SK-N-SH (cell line): ENCODE measurements at regions not wholly inside any gene's neighbourhood (a gene's known extent, or its start where the extent isn't known, plus 50 kb on each side); places are given as distances from the start of the nearest gene placed in this dataset.

Source experiments
- CTCF ChIA-PET: fragments of 300-600, 350-600 bp; formaldehyde crosslinking; extraction: SDS; loops from one replicate; lab custom pipeline; 2021; lab: Yijun Ruan, JAX
- POLR2A ChIA-PET: fragments of 350-600 bp; sonication (Branson Sonifier 250); formaldehyde crosslinking; extraction: SDS; loops from one replicate; lab custom pipeline; 2020; ENCODE audit warnings: antibody characterized with exemption, inconsistent platforms; lab: Yijun Ruan, JAX
- DNase-seq: peaks from one replicate; pipeline ENCODE4 v3.0.0; 2012
- H2AFZ ChIP-seq: fragments of 200-600 bp; sonication (generic); 2 replicates; pipeline ENCODE4 v1.8.1; 2016; ENCODE audit warnings: antibody characterized with exemption, mild to moderate bottlenecking, low read depth
- H3F3A ChIP-seq: fragments of 200-600 bp; sonication (generic); replicated peaks from 2 replicates; pipeline ENCODE3; 2016; ENCODE audit warnings: antibody characterized with exemption, mild to moderate bottlenecking; ENCODE audit not compliant: insufficient read depth
- H3K27ac ChIP-seq, 2 experiments: fragments of 200-500 bp in 1 of 2; fragments of 200-600 bp in 1 of 2; sonication (Bioruptor generic) in 1 of 2; sonication (generic), shearing (Covaris generic) in 1 of 2; 2 replicates each; pipeline versions ENCODE4 v1.5.1 to v1.6.1; 2014 to 2016; ENCODE audit warnings: low read depth in 2 of 2, inconsistent platforms in 1 of 2, low read length in 1 of 2, mild to moderate bottlenecking in 1 of 2, mixed read lengths in 1 of 2
- H3K27me3 ChIP-seq: fragments of 200-600 bp; sonication (generic), shearing (Covaris generic); 2 replicates; pipeline ENCODE4 v1.6.1; 2016; ENCODE audit warnings: mixed run types; ENCODE audit not compliant: insufficient read depth
- H3K36me3 ChIP-seq, 2 experiments: fragments of 200-500 bp in 1 of 2; fragments of 200-600 bp in 1 of 2; sonication (Bioruptor generic) in 1 of 2; sonication (generic) in 1 of 2; replicated peaks in 1 of 2; 2 replicates each; pipeline versions ENCODE3 to v1.5.1; 2014 to 2016; ENCODE audit warnings: low read length in 1 of 2, mild to moderate bottlenecking in 1 of 2; ENCODE audit not compliant: insufficient read depth in 2 of 2, control insufficient read depth in 1 of 2
- H3K4me1 ChIP-seq, 2 experiments: fragments of 200-500 bp in 1 of 2; fragments of 200-600 bp in 1 of 2; sonication (Bioruptor generic) in 1 of 2; sonication (generic), shearing (Covaris generic) in 1 of 2; 2 replicates each; pipeline versions ENCODE4 v1.5.1 to v1.6.1; 2014 to 2016; ENCODE audit warnings: low read depth in 1 of 2, low read length in 1 of 2, mixed run types in 1 of 2; ENCODE audit not compliant: insufficient read depth in 2 of 2, control insufficient read depth in 1 of 2
- H3K4me2 ChIP-seq: fragments of 200-600 bp; sonication (generic), shearing (Covaris generic); 2 replicates; pipeline ENCODE4 v1.6.1; 2017; ENCODE audit warnings: mixed run types
- H3K4me3 ChIP-seq, 2 experiments: fragments of 200-500 bp in 1 of 2; fragments of 200-600 bp in 1 of 2; sonication (Bioruptor generic) in 1 of 2; sonication (generic), shearing (Covaris generic) in 1 of 2; 2 replicates each; pipeline versions ENCODE4 v1.5.1 to v1.8.1; 2014 to 2016; ENCODE audit warnings: low read depth in 2 of 2, inconsistent platforms in 1 of 2, low read length in 1 of 2, mild to moderate bottlenecking in 1 of 2, mixed read lengths in 1 of 2, moderate library complexity in 1 of 2
- H3K79me2 ChIP-seq: fragments of 200-600 bp; sonication (generic); 2 replicates; pipeline ENCODE4 v1.8.1; 2017; ENCODE audit warnings: mild to moderate bottlenecking; ENCODE audit not compliant: insufficient read depth
- H3K9ac ChIP-seq: fragments of 200-600 bp; sonication (generic); 2 replicates; pipeline ENCODE4 v1.6.1; 2017; ENCODE audit warnings: mixed run types
- H3K9me2 ChIP-seq: fragments of 200-600 bp; sonication (generic); 2 replicates; pipeline ENCODE4 v1.6.1; 2017; ENCODE audit warnings: mixed run types
- H3K9me3 ChIP-seq: fragments of 200-600 bp; sonication (generic); 2 replicates; pipeline ENCODE4 v1.6.1; 2017; ENCODE audit warnings: mixed run types, mild to moderate bottlenecking, moderate library complexity
- H4K20me1 ChIP-seq: fragments of 200-600 bp; sonication (generic); 2 replicates; pipeline ENCODE4 v1.6.1; 2017; ENCODE audit warnings: mild to moderate bottlenecking, mixed run types; ENCODE audit not compliant: insufficient read depth
- CHD2 ChIP-seq: fragments of 150-350 bp; IDR thresholded peaks from 2 replicates; pipeline ENCODE4 v1.6.1; 2018; ENCODE audit warnings: low read length; ENCODE audit not compliant: partially characterized antibody
- ELF1 ChIP-seq: IDR thresholded peaks from 2 replicates; pipeline ENCODE4 v1.4.0; 2012
- FOSL2 ChIP-seq: IDR thresholded peaks from 2 replicates; pipeline ENCODE4 v1.4.0; 2012; ENCODE audit warnings: low read depth, mild to moderate bottlenecking, moderate library complexity, borderline replicate concordance
- FOXJ3 ChIP-seq: sonication (generic); formaldehyde crosslinking; IDR thresholded peaks from 2 replicates; pipeline ENCODE4 v1.5.1; 2020; ENCODE audit warnings: mild to moderate bottlenecking, missing genetic modification reagents
- FOXM1 ChIP-seq: IDR thresholded peaks from 2 replicates; pipeline ENCODE4 v1.4.0; 2012; ENCODE audit warnings: low read depth, mild to moderate bottlenecking
- GABPA ChIP-seq: IDR thresholded peaks from 2 replicates; pipeline ENCODE4 v1.4.0; 2012; ENCODE audit warnings: low read depth, mild to moderate bottlenecking
- JUND ChIP-seq: IDR thresholded peaks from 2 replicates; pipeline ENCODE4 v1.4.0; 2012
- MEF2A ChIP-seq: IDR thresholded peaks from 2 replicates; pipeline ENCODE4 v1.4.0; 2012; ENCODE audit warnings: low read depth, borderline replicate concordance
- MXI1 ChIP-seq: IDR thresholded peaks from 2 replicates; pipeline ENCODE4 v1.6.1; 2012; ENCODE audit warnings: mild to moderate bottlenecking, low read depth, low read length, improper control_type of control experiment
- NFIC ChIP-seq: IDR thresholded peaks from 2 replicates; pipeline ENCODE4 v1.4.0; 2012; ENCODE audit warnings: borderline replicate concordance
- NRF1 ChIP-seq: IDR thresholded peaks from 2 replicates; pipeline ENCODE4 v1.6.1; 2012; ENCODE audit warnings: low read depth, mild to moderate bottlenecking, low read length
- POLR2AphosphoS5 ChIP-seq: IDR thresholded peaks from 2 replicates; pipeline ENCODE4 v1.6.1; 2012; ENCODE audit warnings: low read depth, low read length
- RAD21 ChIP-seq: IDR thresholded peaks from 2 replicates; pipeline ENCODE4 v1.6.1; 2012; ENCODE audit warnings: mild to moderate bottlenecking, low read length
- RXRA ChIP-seq: IDR thresholded peaks from 2 replicates; pipeline ENCODE4 v1.4.0; 2012; ENCODE audit warnings: low read depth, mild to moderate bottlenecking, borderline replicate concordance
- SMC3 ChIP-seq: IDR thresholded peaks from 2 replicates; pipeline ENCODE4 v1.6.1; 2012; ENCODE audit warnings: low read depth, low read length, improper control_type of control experiment
- TCF12 ChIP-seq: IDR thresholded peaks from 2 replicates; pipeline ENCODE4 v1.4.0; 2012
- TEAD4 ChIP-seq: IDR thresholded peaks from 2 replicates; pipeline ENCODE4 v1.4.0; 2012; ENCODE audit warnings: mild to moderate bottlenecking, borderline replicate concordance; ENCODE audit not compliant: insufficient read depth
- YY1 ChIP-seq: IDR thresholded peaks from 2 replicates; pipeline ENCODE4 v1.4.0; 2012; ENCODE audit warnings: low read depth, mild to moderate bottlenecking
- WGBS: methylation state at CpG from one replicate; pipeline ENCODE4 v1.1.6; 2017; ENCODE audit warnings: low lambda C conversion rate; 5-methylcytosine and 5-hydroxymethylcytosine counted together
- TF ChIP-seq, protein P1 (sequence below): fragments of 200-600 bp; sonication (generic); IDR thresholded peaks from 2 replicates; pipeline ENCODE4 v1.6.1; 2017; ENCODE audit warnings: antibody characterized with exemption, mild to moderate bottlenecking, moderate library complexity
- TF ChIP-seq, protein P2 (sequence below): IDR thresholded peaks from 2 replicates; pipeline ENCODE4 v1.4.0; 2012; ENCODE audit warnings: low read depth, borderline replicate concordance
- TF ChIP-seq, protein P3 (sequence below): IDR thresholded peaks from 2 replicates; pipeline ENCODE4 v1.4.0; 2012; ENCODE audit warnings: low read depth
- TF ChIP-seq, protein P4 (sequence below): fragments of 150-350 bp; IDR thresholded peaks from 2 replicates; pipeline ENCODE4 v1.6.1; 2017; ENCODE audit warnings: antibody characterized with exemption, low read length, low read depth, borderline replicate concordance

DNA sequence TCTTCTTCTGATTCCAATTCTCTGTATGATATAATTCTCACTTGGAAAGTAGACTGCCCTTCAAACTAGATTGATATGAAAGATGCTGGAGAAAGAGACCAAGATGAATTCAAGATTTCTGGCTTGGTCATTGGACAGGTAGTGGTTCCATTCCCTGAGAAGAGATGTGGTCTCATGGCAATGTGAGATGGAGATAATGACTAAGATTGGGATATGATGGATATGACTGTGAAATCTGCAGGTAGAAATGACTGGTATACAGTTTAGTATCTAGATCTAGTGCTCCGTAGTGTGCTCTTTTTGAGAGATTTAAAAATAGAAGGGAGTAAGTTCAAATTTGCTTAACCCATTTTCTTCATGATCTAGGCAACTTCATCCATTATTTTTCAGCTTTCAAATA is 425.4 kb upstream of the TRIB2 start:
- WGBS: 75% methylated on average over 1 of the region's 1 CpG
- no peaks in the 10 kb centered on the region for H3K79me2 ChIP-seq
- POLR2A ChIA-PET: no interaction called here

DNA sequence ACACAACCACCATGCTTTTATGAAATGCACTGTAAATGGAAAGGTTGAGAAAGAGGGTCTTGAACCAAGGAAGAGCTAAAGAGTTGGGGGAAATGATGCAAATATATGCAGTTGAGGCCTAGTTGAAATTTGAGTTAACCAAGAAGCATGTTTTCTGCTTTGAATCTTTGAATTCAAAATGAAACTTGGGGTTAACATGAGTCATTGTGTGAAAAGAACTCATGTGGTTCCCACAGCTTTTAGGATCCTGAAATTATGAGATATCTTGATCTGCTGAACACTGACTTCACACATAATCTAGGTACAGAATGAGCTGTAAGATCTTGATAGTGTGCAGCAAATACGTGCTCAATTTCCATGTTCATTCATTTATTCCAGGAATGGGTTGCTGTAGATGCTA is 422.9 kb upstream of the TRIB2 start:
- Histone ChIP-seq H4K20me1 (no peaks in the 10 kb centered on the region), H3K4me2 (no peak overlapping the region), H2AFZ (no peak overlapping the region), H3K4me3 (no peak overlapping the region), H3K9ac (no peak overlapping the region), H3K9me2 (no peaks in the 10 kb centered on the region), H3F3A (no peaks in the 10 kb centered on the region), H3K4me1 (no peaks in the 10 kb centered on the region; a peak in 1 of 4 replicates), H3K9me3 (no peaks in the 10 kb centered on the region), H3K79me2 (no peaks in the 10 kb centered on the region), H3K27ac (no peak overlapping the region), H3K36me3 (no peaks in the 10 kb centered on the region), H3K27me3 (no peaks in the 10 kb centered on the region)
- CTCF ChIA-PET: interaction anchor here (1.0 kb wide), 2 partner anchors 11 to 276 kb away, joined by 3 to 4 read pairs; no protein-coding TSS in a partner anchor
- POLR2A ChIA-PET: no interaction called here
- TF ChIP-seq, protein P1, sequence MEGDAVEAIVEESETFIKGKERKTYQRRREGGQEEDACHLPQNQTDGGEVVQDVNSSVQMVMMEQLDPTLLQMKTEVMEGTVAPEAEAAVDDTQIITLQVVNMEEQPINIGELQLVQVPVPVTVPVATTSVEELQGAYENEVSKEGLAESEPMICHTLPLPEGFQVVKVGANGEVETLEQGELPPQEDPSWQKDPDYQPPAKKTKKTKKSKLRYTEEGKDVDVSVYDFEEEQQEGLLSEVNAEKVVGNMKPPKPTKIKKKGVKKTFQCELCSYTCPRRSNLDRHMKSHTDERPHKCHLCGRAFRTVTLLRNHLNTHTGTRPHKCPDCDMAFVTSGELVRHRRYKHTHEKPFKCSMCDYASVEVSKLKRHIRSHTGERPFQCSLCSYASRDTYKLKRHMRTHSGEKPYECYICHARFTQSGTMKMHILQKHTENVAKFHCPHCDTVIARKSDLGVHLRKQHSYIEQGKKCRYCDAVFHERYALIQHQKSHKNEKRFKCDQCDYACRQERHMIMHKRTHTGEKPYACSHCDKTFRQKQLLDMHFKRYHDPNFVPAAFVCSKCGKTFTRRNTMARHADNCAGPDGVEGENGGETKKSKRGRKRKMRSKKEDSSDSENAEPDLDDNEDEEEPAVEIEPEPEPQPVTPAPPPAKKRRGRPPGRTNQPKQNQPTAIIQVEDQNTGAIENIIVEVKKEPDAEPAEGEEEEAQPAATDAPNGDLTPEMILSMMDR: no peak
- TF ChIP-seq NRF1 (no peak), MEF2A (no peak), SMC3 (no peak), FOXM1 (no peak), NFIC (no peak), RXRA (no peak), GABPA (no peak), CHD2 (no peak), MXI1 (no peak), YY1 (no peak), TCF12 (no peak), TEAD4 (no peak), JUND (no peak), POLR2AphosphoS5 (no peak)
- TF ChIP-seq, protein P2, sequence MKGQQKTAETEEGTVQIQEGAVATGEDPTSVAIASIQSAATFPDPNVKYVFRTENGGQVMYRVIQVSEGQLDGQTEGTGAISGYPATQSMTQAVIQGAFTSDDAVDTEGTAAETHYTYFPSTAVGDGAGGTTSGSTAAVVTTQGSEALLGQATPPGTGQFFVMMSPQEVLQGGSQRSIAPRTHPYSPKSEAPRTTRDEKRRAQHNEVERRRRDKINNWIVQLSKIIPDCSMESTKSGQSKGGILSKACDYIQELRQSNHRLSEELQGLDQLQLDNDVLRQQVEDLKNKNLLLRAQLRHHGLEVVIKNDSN: no peak
- TF ChIP-seq, protein P3, sequence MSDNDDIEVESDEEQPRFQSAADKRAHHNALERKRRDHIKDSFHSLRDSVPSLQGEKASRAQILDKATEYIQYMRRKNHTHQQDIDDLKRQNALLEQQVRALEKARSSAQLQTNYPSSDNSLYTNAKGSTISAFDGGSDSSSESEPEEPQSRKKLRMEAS: no peak
- DNase-seq: no peak
- WGBS: 88% methylated on average over 1 of the region's 1 CpG

More for the DNA sequence above, 425.4 kb upstream of the TRIB2 start:
- Histone ChIP-seq H2AFZ (no peak overlapping the region), H3K27ac (no peak overlapping the region), H3K27me3 (no peaks in the 10 kb centered on the region), H3K9me2 (no peaks in the 10 kb centered on the region), H3K4me3 (no peak overlapping the region), H3K9me3 (no peaks in the 10 kb centered on the region), H3K4me1 (peaks cover 3 to 12% of the 10 kb centered on the region in 2 experiments), H4K20me1 (no peaks in the 10 kb centered on the region), H3F3A (no peaks in the 10 kb centered on the region), H3K4me2 (no peak overlapping the region), H3K9ac (no peak overlapping the region), H3K36me3 (no peaks in the 10 kb centered on the region)
- CTCF ChIA-PET: no interaction called here
- TF ChIP-seq, protein P1: no peak
- TF ChIP-seq GABPA: no peak
- TF ChIP-seq ELF1: no peak
- no peak for TF ChIP-seq FOXJ3 (CRISPR knock-in tag)
- no peak for TF ChIP-seq MEF2A
- TF ChIP-seq TCF12: no peak
- TF ChIP-seq, protein P4, sequence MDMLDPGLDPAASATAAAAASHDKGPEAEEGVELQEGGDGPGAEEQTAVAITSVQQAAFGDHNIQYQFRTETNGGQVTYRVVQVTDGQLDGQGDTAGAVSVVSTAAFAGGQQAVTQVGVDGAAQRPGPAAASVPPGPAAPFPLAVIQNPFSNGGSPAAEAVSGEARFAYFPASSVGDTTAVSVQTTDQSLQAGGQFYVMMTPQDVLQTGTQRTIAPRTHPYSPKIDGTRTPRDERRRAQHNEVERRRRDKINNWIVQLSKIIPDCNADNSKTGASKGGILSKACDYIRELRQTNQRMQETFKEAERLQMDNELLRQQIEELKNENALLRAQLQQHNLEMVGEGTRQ: no peak
- TF ChIP-seq RAD21: no peak
- no peak for TF ChIP-seq TEAD4
- no peak for TF ChIP-seq FOSL2
- DNase-seq: no peak
